Transverse colon (tissue), 3 donors: ENCODE measurements at regions not wholly inside any gene's neighbourhood (a gene's known extent, or its start where the extent isn't known, plus 50 kb on each side); places are given as distances from the start of the nearest gene placed in this dataset.

ENCODE experiments used
- CTCF ChIP-seq, 5 experiments: fragments of 200-600 bp in 3 of 5; fragments of 450-650 bp in 2 of 5; sonication (generic) in 3 of 5; IDR thresholded peaks; 1 replicate in 2 of 5; 2 replicates in 3 of 5; pipeline ENCODE4 v1.5.1; 2016 to 2017; ENCODE audit warnings: antibody characterized with exemption in 5 of 5, inconsistent platforms in 3 of 5, mild to moderate bottlenecking in 2 of 5, moderate library complexity in 1 of 5
- EP300 ChIP-seq: sonication (generic); formaldehyde crosslinking; IDR thresholded peaks from one replicate; pipeline ENCODE4 v1.6.1; 2017; ENCODE audit warnings: antibody characterized with exemption, low read depth
- POLR2A ChIP-seq: fragments of 450-650 bp; IDR thresholded peaks from one replicate; pipeline ENCODE4 v1.6.1; 2016; ENCODE audit warnings: antibody characterized with exemption, mild to moderate bottlenecking, moderate library complexity

GRCh38 chr2:217171874-217172273 lies 312.0 kb upstream of the TNP1 start:
- TF ChIP-seq POLR2A (no peak), CTCF (IDR thresholded peaks at IDR 0.05) (no peak), EP300 (no peak)
